Immature natural killer cell (primary cell): ENCODE measurements at regions not wholly inside any gene's neighbourhood (a gene's known extent, or its start where the extent isn't known, plus 50 kb on each side); places are given as distances from the start of the nearest gene placed in this dataset.

ENCODE experiments used
- DNase-seq, 3 donors: peaks; one replicate each; pipeline ENCODE4 v3.0.0; 2022; ENCODE audit warnings: mixed read lengths in 1 of 3
- H3K27ac Mint-ChIP-seq, 6 donors: one replicate each; pipeline ENCODE4 v1.8.0; 2020; ENCODE audit warnings: mixed read lengths in 6 of 6, mild to moderate bottlenecking in 5 of 6, inconsistent platforms in 4 of 6, moderate library complexity in 3 of 6
- H3K27me3 Mint-ChIP-seq, 3 donors: one replicate each; pipeline ENCODE4 v1.8.0; 2020 to 2021; ENCODE audit warnings: low read depth in 3 of 3, mild to moderate bottlenecking in 3 of 3, mixed read lengths in 3 of 3, moderate library complexity in 3 of 3, inconsistent platforms in 1 of 3
- H3K36me3 Mint-ChIP-seq, 3 donors: one replicate each; pipeline ENCODE4 v1.8.0; 2020; ENCODE audit warnings: mixed read lengths in 3 of 3, inconsistent platforms in 2 of 3, mild to moderate bottlenecking in 2 of 3
- H3K4me1 Mint-ChIP-seq, 2 donors: one replicate each; pipeline ENCODE4 v1.8.0; 2020; ENCODE audit warnings: inconsistent platforms in 2 of 2, mild to moderate bottlenecking in 2 of 2, mixed read lengths in 2 of 2, moderate library complexity in 1 of 2
- H3K4me3 Mint-ChIP-seq, 5 donors: one replicate each; pipeline ENCODE4 v1.8.0; 2020; ENCODE audit warnings: mild to moderate bottlenecking in 5 of 5, mixed read lengths in 5 of 5, inconsistent platforms in 3 of 5, moderate library complexity in 3 of 5
- H3K9me3 Mint-ChIP-seq, 6 donors: one replicate each; pipeline ENCODE4 v1.8.0; 2020; ENCODE audit warnings: mild to moderate bottlenecking in 6 of 6, mixed read lengths in 6 of 6, inconsistent platforms in 4 of 6, moderate library complexity in 3 of 6

DNA sequence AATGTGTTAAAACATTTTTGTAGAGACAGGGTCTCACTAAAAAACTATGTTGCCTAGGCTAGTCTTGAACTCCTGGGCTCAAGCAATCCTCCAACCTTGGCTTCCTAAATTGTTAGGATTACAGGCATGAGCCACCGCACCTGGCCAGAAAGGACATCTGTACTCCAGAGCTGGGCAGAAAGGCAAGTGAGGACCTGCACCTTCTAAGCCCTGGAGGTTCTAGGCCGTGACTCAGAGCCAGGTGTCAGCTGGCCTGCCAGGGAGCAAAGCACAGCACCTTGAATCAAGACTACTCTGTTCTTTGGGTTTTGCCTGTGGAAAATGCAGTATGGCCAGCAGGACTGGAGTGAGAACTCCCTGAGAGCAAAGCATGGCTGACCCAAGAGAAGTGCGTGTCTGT lies 396.5 kb downstream of the ADRA2A start:
- no peak overlapping the region for H3K4me3 Mint-ChIP-seq
- no peak for DNase-seq
- H3K9me3 Mint-ChIP-seq = peaks cover 0 to 2% (median 0%) of the 10 kb centered on the region in 6 donors
- no peak overlapping the region for H3K27ac Mint-ChIP-seq
- peaks cover 0 to 5% (median 0%) of the 10 kb centered on the region in 3 donors for H3K27me3 Mint-ChIP-seq
- H3K4me1 Mint-ChIP-seq = no peaks in the 10 kb centered on the region
- H3K36me3 Mint-ChIP-seq = no peaks in the 10 kb centered on the region

DNA sequence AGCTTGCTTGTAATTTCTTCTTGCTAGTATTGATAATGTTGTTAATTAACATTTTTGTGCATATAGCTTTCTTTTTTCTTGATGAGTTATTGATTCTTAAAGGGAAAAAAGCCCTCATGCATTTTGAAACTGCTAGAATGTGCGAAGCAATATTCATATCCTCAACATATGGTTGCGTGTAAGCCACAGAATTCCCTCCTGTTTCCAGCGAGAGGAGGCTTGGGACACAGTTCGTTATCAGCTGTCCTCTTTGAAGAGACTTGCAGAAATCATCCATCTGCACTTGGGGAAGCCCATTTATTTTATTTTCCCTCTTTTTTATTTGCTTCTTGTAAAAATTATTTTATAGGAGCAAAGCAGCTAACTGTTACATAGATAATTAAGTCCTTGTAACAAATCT lies 398.0 kb downstream of the ADRA2A start:
- Mint-ChIP-seq H3K9me3 (peaks cover 0 to 2% (median 0%) of the 10 kb centered on the region in 6 donors), H3K27ac (no peak overlapping the region), H3K27me3 (peaks cover 0 to 2% (median 0%) of the 10 kb centered on the region in 3 donors), H3K4me3 (no peak overlapping the region), H3K36me3 (no peaks in the 10 kb centered on the region), H3K4me1 (no peaks in the 10 kb centered on the region)
- DNase-seq = no peak

GRCh38 chr10:111475720-111476119 lies 398.9 kb downstream of the ADRA2A start:
- Mint-ChIP-seq H3K4me1 (no peaks in the 10 kb centered on the region), H3K27ac (no peak overlapping the region), H3K36me3 (no peaks in the 10 kb centered on the region), H3K27me3 (no peaks in the 10 kb centered on the region), H3K9me3 (peaks cover 0 to 2% (median 0%) of the 10 kb centered on the region in 6 donors), H3K4me3 (no peak overlapping the region)
- DNase-seq = no peak

GRCh38 chr10:111478651-111479050 lies 401.8 kb downstream of the ADRA2A start:
- H3K4me1 Mint-ChIP-seq = no peaks in the 10 kb centered on the region
- no peak for DNase-seq
- no peak overlapping the region for H3K4me3 Mint-ChIP-seq
- peaks cover 0 to under 1% (median 0%) of the 10 kb centered on the region in 6 donors for H3K9me3 Mint-ChIP-seq
- H3K27me3 Mint-ChIP-seq = peaks cover 0 to 2% (median 0%) of the 10 kb centered on the region in 3 donors
- no peak overlapping the region for H3K27ac Mint-ChIP-seq
- H3K36me3 Mint-ChIP-seq = no peaks in the 10 kb centered on the region

DNA sequence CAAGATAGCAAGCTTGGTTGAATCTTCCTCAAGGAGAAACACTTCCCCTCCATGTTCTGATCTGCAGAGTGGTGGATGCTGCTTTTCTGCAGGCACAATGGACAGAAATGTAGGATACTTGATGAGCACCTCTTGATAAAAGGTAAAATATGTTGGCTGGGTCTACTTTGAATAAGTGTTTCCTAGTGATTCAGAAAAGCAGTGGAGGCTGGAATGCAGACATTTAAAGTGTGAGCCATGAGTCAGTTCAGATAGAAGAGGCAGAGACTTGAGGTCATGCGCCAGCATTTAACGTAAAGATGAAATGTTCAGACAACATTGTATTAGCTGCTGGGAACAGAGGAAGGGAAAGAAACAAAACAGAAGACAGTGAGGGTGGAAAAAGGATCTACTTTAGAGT lies 403.1 kb downstream of the ADRA2A start:
- H3K27ac Mint-ChIP-seq = no peak overlapping the region
- peaks cover 0 to 2% (median 0%) of the 10 kb centered on the region in 3 donors for H3K27me3 Mint-ChIP-seq
- no peaks in the 10 kb centered on the region for H3K4me1 Mint-ChIP-seq
- no peaks in the 10 kb centered on the region for H3K36me3 Mint-ChIP-seq
- no peak for DNase-seq
- H3K9me3 Mint-ChIP-seq = no peaks in the 10 kb centered on the region
- no peak overlapping the region for H3K4me3 Mint-ChIP-seq

- H3K36me3 Mint-ChIP-seq = no peaks in the 10 kb centered on the region
- no peak overlapping the region for H3K4me3 Mint-ChIP-seq
- no peak overlapping the region for H3K27ac Mint-ChIP-seq
- no peak for DNase-seq
- H3K9me3 Mint-ChIP-seq = no peaks in the 10 kb centered on the region
- no peaks in the 10 kb centered on the region for H3K4me1 Mint-ChIP-seq
- peaks cover 0 to 2% (median 0%) of the 10 kb centered on the region in 3 donors for H3K27me3 Mint-ChIP-seq
These were observed 404.5 kb downstream of the ADRA2A start for GRCh38 chr10:111481261-111481826.

GRCh38 chr10:111481866-111482265 lies 405.0 kb downstream of the ADRA2A start:
- H3K27me3 Mint-ChIP-seq = peaks cover 0 to 2% (median 0%) of the 10 kb centered on the region in 3 donors
- DNase-seq = no peak
- no peak overlapping the region for H3K4me3 Mint-ChIP-seq
- no peak overlapping the region for H3K27ac Mint-ChIP-seq
- H3K9me3 Mint-ChIP-seq = no peaks in the 10 kb centered on the region
- H3K36me3 Mint-ChIP-seq = no peaks in the 10 kb centered on the region
- H3K4me1 Mint-ChIP-seq = no peaks in the 10 kb centered on the region

DNA sequence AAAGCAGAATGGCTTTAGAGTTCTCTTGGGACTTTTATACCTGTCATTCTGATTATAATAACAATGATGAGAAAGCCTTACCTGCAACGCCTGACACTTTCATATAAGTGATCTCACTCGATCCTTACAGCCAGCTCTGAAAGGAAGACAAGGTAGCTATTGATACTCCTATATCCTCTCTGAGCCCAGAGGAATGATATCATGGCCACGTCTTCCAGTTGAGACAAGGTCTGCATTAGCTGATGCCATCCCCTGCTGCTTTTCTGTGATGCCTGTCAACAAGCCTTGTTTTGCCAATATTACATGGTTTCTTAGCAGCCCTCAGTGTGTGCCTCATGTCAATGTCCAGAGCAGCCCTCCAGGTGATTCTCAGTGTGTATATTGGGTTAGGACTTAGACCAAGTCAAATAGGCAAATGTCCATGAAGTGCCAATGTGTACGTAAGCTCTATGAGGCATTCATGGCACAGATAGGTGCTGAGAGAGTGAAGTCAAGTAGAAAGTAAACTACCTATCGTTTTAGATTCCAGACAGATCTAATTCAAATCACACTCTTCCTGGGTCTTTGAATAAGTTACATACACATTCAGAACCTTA lies 405.9 kb downstream of the ADRA2A start:
- Mint-ChIP-seq H3K36me3 (no peaks in the 10 kb centered on the region), H3K27me3 (peaks cover 0 to 2% (median 1%) of the 10 kb centered on the region in 3 donors), H3K27ac (no peak overlapping the region), H3K4me1 (no peaks in the 10 kb centered on the region), H3K4me3 (no peak overlapping the region), H3K9me3 (peaks cover 0 to 3% (median 0%) of the 10 kb centered on the region in 6 donors)
- DNase-seq = no peak

DNA sequence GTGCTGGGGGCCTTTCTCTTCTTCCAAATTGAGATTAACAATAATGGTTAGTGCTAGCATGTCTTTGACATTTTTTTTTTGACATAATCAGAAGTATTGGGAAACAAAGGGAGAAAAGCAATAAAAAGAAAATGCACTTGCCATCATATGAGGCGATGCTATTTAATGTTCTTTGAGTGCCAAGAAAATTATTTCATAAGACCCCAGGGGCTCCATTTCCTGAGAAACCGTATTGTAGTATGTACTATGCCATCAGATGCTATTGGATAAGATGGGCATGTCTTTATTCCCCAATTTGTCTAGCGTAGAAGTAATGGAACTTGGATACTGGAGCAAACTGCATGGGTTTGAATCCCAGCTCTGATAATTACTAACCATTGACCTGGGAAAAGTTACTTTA lies 408.9 kb downstream of the ADRA2A start:
- Mint-ChIP-seq H3K9me3 (peaks cover 0 to 20% (median 15%) of the 10 kb centered on the region in 6 donors), H3K27me3 (peaks cover 0 to 2% (median 1%) of the 10 kb centered on the region in 3 donors), H3K4me3 (no peak overlapping the region), H3K36me3 (no peaks in the 10 kb centered on the region), H3K4me1 (no peaks in the 10 kb centered on the region), H3K27ac (no peak overlapping the region)
- no peak for DNase-seq

DNA sequence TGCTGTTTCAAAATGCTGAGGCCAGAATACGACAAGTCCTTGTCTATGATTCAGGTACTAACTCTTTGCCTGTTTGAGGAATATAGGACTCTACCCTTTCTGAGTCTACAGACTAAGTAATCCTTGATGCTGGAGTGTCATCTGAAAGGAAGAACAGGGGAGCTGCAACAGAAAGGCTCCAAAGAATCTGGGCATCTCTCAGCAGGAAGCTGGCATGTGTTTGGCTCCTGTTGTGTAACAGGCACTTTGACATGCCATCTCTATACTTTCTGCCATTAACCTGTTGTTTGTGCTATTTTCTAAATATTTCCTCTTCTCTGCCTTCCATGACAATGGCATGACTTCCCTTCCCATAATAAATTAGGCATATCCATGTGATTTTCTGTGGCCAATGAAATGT lies 409.5 kb downstream of the ADRA2A start:
- Mint-ChIP-seq H3K4me3 (no peak overlapping the region), H3K9me3 (peaks cover 3 to 25% (median 17%) of the 10 kb centered on the region in 6 donors), H3K27me3 (peaks cover 0 to 1% (median 1%) of the 10 kb centered on the region in 3 donors), H3K27ac (no peak overlapping the region), H3K4me1 (no peaks in the 10 kb centered on the region), H3K36me3 (no peaks in the 10 kb centered on the region)
- no peak for DNase-seq

GRCh38 chr10:111488668-111489067 lies 411.8 kb downstream of the ADRA2A start:
- peaks cover 0 to 1% (median 0%) of the 10 kb centered on the region in 3 donors for H3K27me3 Mint-ChIP-seq
- H3K36me3 Mint-ChIP-seq = no peaks in the 10 kb centered on the region
- no peak for DNase-seq
- H3K4me3 Mint-ChIP-seq = no peak overlapping the region
- H3K4me1 Mint-ChIP-seq = no peaks in the 10 kb centered on the region
- peaks cover 5 to 39% (median 22%) of the 10 kb centered on the region in 6 donors for H3K9me3 Mint-ChIP-seq
- H3K27ac Mint-ChIP-seq = no peak overlapping the region

DNA sequence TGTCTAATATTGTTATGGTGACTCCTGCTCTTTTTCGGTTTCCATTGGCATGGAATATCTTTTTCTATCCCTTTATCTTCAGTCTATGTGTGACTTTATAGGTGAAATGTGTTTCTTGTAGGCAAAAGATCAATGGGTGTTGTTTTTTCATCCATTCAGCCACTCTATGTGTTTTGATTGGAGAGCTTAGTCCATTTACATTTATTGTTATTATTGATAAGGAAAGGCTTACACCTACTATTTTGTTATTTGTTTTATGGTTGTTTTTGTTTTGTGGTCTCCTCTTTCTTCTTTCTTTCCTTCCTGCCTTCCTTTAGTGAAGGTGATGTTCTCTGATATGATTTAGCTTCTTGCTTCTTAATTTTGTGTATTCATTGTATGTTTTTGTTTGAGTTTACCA lies 414.3 kb downstream of the ADRA2A start:
- peaks cover 5 to 39% (median 22%) of the 10 kb centered on the region in 6 donors for H3K9me3 Mint-ChIP-seq
- peaks cover 0 to 4% (median 1%) of the 10 kb centered on the region in 3 donors for H3K27me3 Mint-ChIP-seq

GRCh38 chr10:111493024-111493625 lies 416.3 kb downstream of the ADRA2A start:
- Mint-ChIP-seq H3K27ac (no peak overlapping the region), H3K4me1 (no peaks in the 10 kb centered on the region), H3K36me3 (no peaks in the 10 kb centered on the region), H3K4me3 (no peak overlapping the region), H3K9me3 (peaks cover 5 to 33% (median 19%) of the 10 kb centered on the region in 6 donors), H3K27me3 (peaks cover 0 to 4% (median 0%) of the 10 kb centered on the region in 3 donors)
- no peak for DNase-seq

More for the DNA sequence above, 414.3 kb downstream of the ADRA2A start:
- no peak overlapping the region for H3K27ac Mint-ChIP-seq
- no peak for DNase-seq
- H3K4me1 Mint-ChIP-seq = no peaks in the 10 kb centered on the region
- H3K4me3 Mint-ChIP-seq = no peak overlapping the region
- H3K36me3 Mint-ChIP-seq = no peaks in the 10 kb centered on the region

GRCh38 chr10:111498560-111498959 lies 421.7 kb downstream of the ADRA2A start:
- Mint-ChIP-seq H3K9me3 (peaks cover 0 to 5% (median 3%) of the 10 kb centered on the region in 6 donors), H3K27ac (no peak overlapping the region), H3K4me3 (no peak overlapping the region), H3K27me3 (peaks cover 0 to 4% (median 3%) of the 10 kb centered on the region in 3 donors), H3K36me3 (no peaks in the 10 kb centered on the region), H3K4me1 (no peaks in the 10 kb centered on the region)
- no peak for DNase-seq
